Astrocyte (in vitro differentiated cells and primary cell): ENCODE measurements at regions not wholly inside any gene's neighbourhood (a gene's known extent, or its start where the extent isn't known, plus 50 kb on each side); places are given as distances from the start of the nearest gene placed in this dataset.

Experiments
- CTCF ChIP-seq: IDR thresholded peaks from 2 replicates; pipeline ENCODE4 v1.5.1; 2011; ENCODE audit warnings: low read depth, mild to moderate bottlenecking, inconsistent platforms, low read length, moderate library complexity; ENCODE audit not compliant: insufficient read depth
- EZH2 ChIP-seq: IDR thresholded peaks from 2 replicates; pipeline ENCODE4 v1.6.1; 2012; ENCODE audit warnings: mild to moderate bottlenecking, low read length, inconsistent platforms; ENCODE audit not compliant: insufficient read depth

- TF ChIP-seq CTCF, result no peak
- no peak for TF ChIP-seq EZH2
These were observed 66.5 kb upstream of the CTNNA2 start for GRCh38 chr2:79446313-79446712.
